Progenitor cell of endocrine pancreas (in vitro differentiated cells): ENCODE measurements at regions not wholly inside any gene's neighbourhood (a gene's known extent, or its start where the extent isn't known, plus 50 kb on each side); places are given as distances from the start of the nearest gene placed in this dataset.

Experiments
- DNase-seq: peaks from one replicate; pipeline ENCODE4 v3.0.0; 2021; ENCODE audit warnings: low spot score; ENCODE audit not compliant: unreplicated experiment
- H3K27ac Mint-ChIP-seq: 2 replicates; pipeline ENCODE4 v1.8.0; 2021; ENCODE audit warnings: mild to moderate bottlenecking, moderate library complexity, mixed read lengths
- H3K27me3 Mint-ChIP-seq: 2 replicates; pipeline ENCODE4 v1.8.0; 2021; ENCODE audit warnings: mixed read lengths
- H3K36me3 Mint-ChIP-seq: 2 replicates; pipeline ENCODE4 v1.8.0; 2022; ENCODE audit warnings: mixed read lengths; ENCODE audit not compliant: insufficient read depth
- H3K4me1 Mint-ChIP-seq: 2 replicates; pipeline ENCODE4 v1.8.0; 2021; ENCODE audit warnings: low read depth, mixed read lengths
- H3K4me3 Mint-ChIP-seq: 2 replicates; pipeline ENCODE4 v1.8.0; 2021; ENCODE audit warnings: low read depth, mild to moderate bottlenecking, moderate library complexity, mixed read lengths
- H3K9me3 Mint-ChIP-seq: 2 replicates; pipeline ENCODE4 v1.8.0; 2021; ENCODE audit warnings: low read depth, mixed read lengths
- TF ChIP-seq, protein P1 (sequence below): fragments of 200-600 bp; sonication (generic); IDR thresholded peaks from one replicate; pipeline ENCODE4 v1.5.0; 2021; ENCODE audit warnings: antibody characterized with exemption, mild to moderate bottlenecking; ENCODE audit not compliant: unreplicated experiment

DNA sequence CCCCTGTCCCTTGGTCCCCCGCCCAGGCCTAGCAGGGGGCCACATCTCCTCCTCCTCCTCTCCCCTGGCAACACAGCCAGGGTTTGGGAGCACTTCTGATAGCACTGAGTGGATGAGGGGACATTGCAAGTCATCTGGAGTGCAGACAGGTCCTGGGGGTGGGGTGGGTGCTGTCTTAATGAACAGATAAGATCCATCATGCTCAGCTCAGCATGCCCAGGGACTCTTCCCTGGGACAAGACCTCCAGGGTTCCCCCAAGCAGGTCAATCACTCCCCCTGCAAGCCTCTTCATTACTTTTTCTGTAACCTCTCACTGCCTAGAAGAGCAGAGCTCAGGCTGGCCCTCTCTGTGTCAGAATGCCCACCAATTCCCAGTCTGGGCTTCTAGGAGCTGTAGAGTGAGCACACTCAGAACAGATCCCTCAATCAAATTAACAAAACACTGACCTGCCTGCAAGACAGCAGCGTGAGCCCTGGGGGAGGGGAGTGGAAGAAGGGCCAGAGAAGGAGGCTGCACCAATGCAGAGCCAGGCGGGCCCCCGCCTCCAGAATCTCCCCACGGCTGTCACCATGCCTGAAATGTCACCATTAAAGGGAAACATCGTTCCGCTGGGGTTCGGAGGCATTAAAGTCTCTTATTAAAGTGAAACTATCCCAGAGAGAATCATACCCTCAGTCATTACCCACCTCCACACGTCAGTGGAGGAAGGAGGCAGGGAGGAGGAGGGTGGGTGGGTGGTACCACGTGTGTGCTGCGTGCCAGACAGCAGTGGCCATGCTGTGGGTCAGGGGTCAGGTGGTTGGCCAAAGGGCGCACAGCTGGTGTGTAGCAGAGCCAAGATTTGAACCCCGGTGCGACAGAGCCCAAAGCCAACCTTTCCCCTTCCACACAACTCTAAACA, 114.7 kb upstream of the LINGO1 start:
- TF ChIP-seq, protein P1, sequence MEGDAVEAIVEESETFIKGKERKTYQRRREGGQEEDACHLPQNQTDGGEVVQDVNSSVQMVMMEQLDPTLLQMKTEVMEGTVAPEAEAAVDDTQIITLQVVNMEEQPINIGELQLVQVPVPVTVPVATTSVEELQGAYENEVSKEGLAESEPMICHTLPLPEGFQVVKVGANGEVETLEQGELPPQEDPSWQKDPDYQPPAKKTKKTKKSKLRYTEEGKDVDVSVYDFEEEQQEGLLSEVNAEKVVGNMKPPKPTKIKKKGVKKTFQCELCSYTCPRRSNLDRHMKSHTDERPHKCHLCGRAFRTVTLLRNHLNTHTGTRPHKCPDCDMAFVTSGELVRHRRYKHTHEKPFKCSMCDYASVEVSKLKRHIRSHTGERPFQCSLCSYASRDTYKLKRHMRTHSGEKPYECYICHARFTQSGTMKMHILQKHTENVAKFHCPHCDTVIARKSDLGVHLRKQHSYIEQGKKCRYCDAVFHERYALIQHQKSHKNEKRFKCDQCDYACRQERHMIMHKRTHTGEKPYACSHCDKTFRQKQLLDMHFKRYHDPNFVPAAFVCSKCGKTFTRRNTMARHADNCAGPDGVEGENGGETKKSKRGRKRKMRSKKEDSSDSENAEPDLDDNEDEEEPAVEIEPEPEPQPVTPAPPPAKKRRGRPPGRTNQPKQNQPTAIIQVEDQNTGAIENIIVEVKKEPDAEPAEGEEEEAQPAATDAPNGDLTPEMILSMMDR: no peak
- no peak overlapping the region for H3K4me3 Mint-ChIP-seq
- no peak for DNase-seq
- H3K27ac Mint-ChIP-seq: no peak overlapping the region
- no peaks in the 10 kb centered on the region for H3K27me3 Mint-ChIP-seq
- H3K9me3 Mint-ChIP-seq: no peaks in the 10 kb centered on the region
- no peaks in the 10 kb centered on the region for H3K36me3 Mint-ChIP-seq
- H3K4me1 Mint-ChIP-seq: no peaks in the 10 kb centered on the region

DNA sequence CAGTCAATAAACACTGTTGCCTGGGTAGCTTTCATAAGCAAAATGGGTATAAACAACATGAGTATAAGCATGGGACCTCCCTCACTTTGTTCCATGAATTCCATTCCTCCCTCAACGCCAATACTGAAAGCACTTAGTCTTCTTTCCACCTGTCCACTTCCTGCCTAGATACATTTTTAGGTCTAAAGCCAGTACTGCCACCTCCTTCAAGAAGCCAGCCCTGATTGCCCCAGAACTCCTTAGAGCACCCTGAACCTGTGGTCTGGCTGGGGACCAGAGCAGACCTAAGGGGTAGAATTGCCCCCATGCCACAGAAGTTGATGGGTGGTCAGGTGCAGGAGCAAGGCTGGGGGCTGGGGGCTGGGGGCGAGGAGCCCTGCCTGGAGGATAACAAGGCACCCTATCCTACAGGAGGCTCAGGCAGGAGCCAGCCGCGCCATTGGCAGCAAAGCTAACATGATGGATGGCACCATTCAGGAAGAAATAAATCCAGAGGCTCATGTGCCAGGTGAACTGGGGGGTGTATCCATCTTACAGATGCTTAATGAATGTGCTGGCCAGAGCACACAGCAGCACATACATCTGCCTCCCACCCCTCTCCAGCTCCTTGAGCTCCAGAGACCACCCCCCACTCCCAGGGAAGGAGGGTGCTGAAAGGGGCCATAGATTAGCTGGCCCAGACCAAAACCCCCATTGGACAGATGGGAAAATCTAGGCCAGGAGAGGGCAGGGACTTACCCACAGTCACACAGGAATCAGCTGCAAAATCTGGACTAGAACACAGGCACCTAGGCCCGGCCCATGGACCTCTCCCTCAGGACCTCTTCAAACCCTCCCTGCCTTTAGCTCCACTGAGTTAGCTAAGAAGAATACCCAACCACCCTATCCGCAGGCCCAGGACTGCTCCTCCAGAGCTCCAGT, 113.8 kb upstream of the LINGO1 start:
- Mint-ChIP-seq H3K27ac (no peak overlapping the region), H3K9me3 (no peaks in the 10 kb centered on the region), H3K27me3 (no peaks in the 10 kb centered on the region), H3K36me3 (no peaks in the 10 kb centered on the region), H3K4me1 (no peaks in the 10 kb centered on the region), H3K4me3 (no peak overlapping the region)
- DNase-seq: no peak
- TF ChIP-seq, protein P1: no peak

DNA sequence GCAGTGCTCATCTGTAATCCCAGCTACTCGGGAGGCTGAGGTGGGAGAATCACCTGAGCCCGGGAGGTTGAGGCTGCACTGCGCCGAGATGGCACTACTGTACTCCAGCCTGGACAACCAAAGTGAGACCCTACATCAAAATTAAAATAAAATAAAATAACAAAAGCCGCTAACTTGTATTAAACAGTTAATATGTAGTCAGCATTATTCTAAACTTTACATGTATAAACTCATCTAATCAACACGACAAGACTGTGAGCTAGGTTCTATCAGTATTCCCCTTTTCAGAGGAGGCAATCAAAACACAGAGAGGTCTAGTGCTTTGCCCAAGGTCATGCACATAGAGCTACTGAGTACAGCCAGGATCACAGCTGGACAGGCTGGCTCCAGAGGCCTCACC, 111.7 kb upstream of the LINGO1 start:
- peaks cover 2% of the 10 kb centered on the region for H3K4me1 Mint-ChIP-seq
- H3K36me3 Mint-ChIP-seq: no peaks in the 10 kb centered on the region
- no peak for DNase-seq
- TF ChIP-seq, protein P1: no peak
- H3K27ac Mint-ChIP-seq: no peak overlapping the region
- H3K9me3 Mint-ChIP-seq: no peaks in the 10 kb centered on the region
- no peak overlapping the region for H3K4me3 Mint-ChIP-seq
- H3K27me3 Mint-ChIP-seq: no peaks in the 10 kb centered on the region

DNA sequence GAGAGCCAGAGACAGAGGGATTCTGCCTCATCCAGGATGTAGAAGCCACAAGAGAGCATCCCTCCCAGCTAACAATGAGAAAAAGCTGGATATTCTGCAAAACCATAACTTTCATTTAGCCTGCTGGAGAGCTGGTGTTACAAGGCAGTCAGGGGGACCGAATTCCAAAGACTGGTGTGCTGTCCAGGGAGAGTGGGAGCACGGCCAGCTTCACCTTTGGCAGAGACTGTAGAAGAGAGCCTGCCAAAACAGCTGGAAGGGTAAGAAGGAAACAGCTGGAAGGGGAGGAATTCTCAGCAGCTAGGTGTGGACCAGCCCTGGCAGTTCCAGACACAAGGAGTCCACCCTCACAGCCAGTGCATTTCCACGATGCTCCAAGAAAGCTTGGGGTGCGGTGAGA, 109.9 kb upstream of the LINGO1 start:
- H3K36me3 Mint-ChIP-seq: no peaks in the 10 kb centered on the region
- H3K27me3 Mint-ChIP-seq: peaks cover 10% of the 10 kb centered on the region
- no peak overlapping the region for H3K4me3 Mint-ChIP-seq
- H3K4me1 Mint-ChIP-seq: peaks cover 5% of the 10 kb centered on the region
- H3K9me3 Mint-ChIP-seq: no peaks in the 10 kb centered on the region
- H3K27ac Mint-ChIP-seq: no peak overlapping the region
- TF ChIP-seq, protein P1: no peak
- no peak for DNase-seq

DNA sequence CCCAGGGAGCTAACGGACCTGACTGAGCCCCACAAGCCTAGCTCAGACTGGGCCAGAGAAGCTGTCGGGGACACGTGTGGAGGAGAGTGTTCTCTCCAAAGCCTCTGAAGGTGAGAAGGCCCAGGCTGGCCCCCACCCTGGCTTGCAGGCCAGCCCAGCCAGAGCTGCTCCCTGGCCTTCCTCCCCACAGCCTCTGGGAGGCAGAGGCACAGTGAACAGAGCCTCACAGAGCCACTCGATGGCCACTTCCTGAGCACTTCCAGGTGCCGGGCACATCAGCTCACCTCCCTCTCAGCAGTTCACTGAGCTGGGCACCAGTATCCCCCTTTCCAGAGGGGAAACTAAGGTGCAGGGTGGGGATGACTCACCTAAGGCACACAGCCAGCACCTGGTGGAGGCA, 109.4 kb upstream of the LINGO1 start:
- TF ChIP-seq, protein P1: no peak
- no peak overlapping the region for H3K27ac Mint-ChIP-seq
- no peak overlapping the region for H3K4me3 Mint-ChIP-seq

More for the DNA sequence above, 109.4 kb upstream of the LINGO1 start:
- Mint-ChIP-seq H3K4me1 (peaks cover 5% of the 10 kb centered on the region), H3K36me3 (no peaks in the 10 kb centered on the region), H3K27me3 (peaks cover 12% of the 10 kb centered on the region), H3K9me3 (no peaks in the 10 kb centered on the region)
- DNase-seq: no peak
